Cardiac muscle cell (in vitro differentiated cells and primary cell): ENCODE measurements at regions not wholly inside any gene's neighbourhood (a gene's known extent, or its start where the extent isn't known, plus 50 kb on each side); places are given as distances from the start of the nearest gene placed in this dataset.

Experiments used
- DNase-seq, 2 donors: peaks; one replicate each; pipeline versions ENCODE4 v3.0.0 to v3.0.0-alpha.2; 2010 to 2017; ENCODE audit warnings: low read depth in 1 of 2, low spot score in 1 of 2
- H3K27ac ChIP-seq: fragments of 200-600 bp; sonication (generic); 2 replicates; pipeline ENCODE4 v1.5.1; 2016
- H3K27me3 ChIP-seq: fragments of 200-600 bp; sonication (generic); 2 replicates; pipeline ENCODE4 v1.6.0; 2016; ENCODE audit warnings: control low read depth
- H3K36me3 ChIP-seq: fragments of 200-600 bp; sonication (generic); 2 replicates; pipeline ENCODE4 v1.5.1; 2016; ENCODE audit warnings: control low read depth
- H3K4me1 ChIP-seq: fragments of 200-600 bp; sonication (generic); 2 replicates; pipeline ENCODE4 v1.8.1; 2017; ENCODE audit warnings: low read depth, mild to moderate bottlenecking, mixed run types
- H3K4me3 ChIP-seq: fragments of 200-600 bp; sonication (generic); 2 replicates; pipeline ENCODE4 v1.5.1; 2016; ENCODE audit warnings: mild to moderate bottlenecking
- H3K9me3 ChIP-seq: fragments of 200-600 bp; sonication (generic); 2 replicates; pipeline ENCODE4 v1.5.1; 2017; ENCODE audit warnings: low read depth, mild to moderate bottlenecking, control low read depth
- TF ChIP-seq, protein P1 (sequence below): IDR thresholded peaks from 2 replicates; pipeline ENCODE4 v1.5.1; 2012; ENCODE audit warnings: low read depth, mild to moderate bottlenecking, low read length

- H3K4me1 ChIP-seq: no peaks in the 10 kb centered on the region
- H3K36me3 ChIP-seq: no peaks in the 10 kb centered on the region
- DNase-seq: peak in 1 of 2 donors; percentile 3
- no peak overlapping the region for H3K27ac ChIP-seq
- no peaks in the 10 kb centered on the region for H3K9me3 ChIP-seq
- no peaks in the 10 kb centered on the region for H3K27me3 ChIP-seq
- H3K4me3 ChIP-seq: no peak overlapping the region
- TF ChIP-seq, protein P1, sequence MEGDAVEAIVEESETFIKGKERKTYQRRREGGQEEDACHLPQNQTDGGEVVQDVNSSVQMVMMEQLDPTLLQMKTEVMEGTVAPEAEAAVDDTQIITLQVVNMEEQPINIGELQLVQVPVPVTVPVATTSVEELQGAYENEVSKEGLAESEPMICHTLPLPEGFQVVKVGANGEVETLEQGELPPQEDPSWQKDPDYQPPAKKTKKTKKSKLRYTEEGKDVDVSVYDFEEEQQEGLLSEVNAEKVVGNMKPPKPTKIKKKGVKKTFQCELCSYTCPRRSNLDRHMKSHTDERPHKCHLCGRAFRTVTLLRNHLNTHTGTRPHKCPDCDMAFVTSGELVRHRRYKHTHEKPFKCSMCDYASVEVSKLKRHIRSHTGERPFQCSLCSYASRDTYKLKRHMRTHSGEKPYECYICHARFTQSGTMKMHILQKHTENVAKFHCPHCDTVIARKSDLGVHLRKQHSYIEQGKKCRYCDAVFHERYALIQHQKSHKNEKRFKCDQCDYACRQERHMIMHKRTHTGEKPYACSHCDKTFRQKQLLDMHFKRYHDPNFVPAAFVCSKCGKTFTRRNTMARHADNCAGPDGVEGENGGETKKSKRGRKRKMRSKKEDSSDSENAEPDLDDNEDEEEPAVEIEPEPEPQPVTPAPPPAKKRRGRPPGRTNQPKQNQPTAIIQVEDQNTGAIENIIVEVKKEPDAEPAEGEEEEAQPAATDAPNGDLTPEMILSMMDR: no peak
Measured at GRCh38 chr2:5453220-5454050, 238.7 kb upstream of the SOX11 start.

- no peaks in the 10 kb centered on the region for H3K27me3 ChIP-seq
- no peak overlapping the region for H3K27ac ChIP-seq
- DNase-seq: no peak
- no peak overlapping the region for H3K4me3 ChIP-seq
- TF ChIP-seq, protein P1: no peak
- H3K36me3 ChIP-seq: no peaks in the 10 kb centered on the region
- no peaks in the 10 kb centered on the region for H3K9me3 ChIP-seq
- no peaks in the 10 kb centered on the region for H3K4me1 ChIP-seq
Measured at GRCh38 chr2:5454051-5454390, 238.2 kb upstream of the SOX11 start.

DNA sequence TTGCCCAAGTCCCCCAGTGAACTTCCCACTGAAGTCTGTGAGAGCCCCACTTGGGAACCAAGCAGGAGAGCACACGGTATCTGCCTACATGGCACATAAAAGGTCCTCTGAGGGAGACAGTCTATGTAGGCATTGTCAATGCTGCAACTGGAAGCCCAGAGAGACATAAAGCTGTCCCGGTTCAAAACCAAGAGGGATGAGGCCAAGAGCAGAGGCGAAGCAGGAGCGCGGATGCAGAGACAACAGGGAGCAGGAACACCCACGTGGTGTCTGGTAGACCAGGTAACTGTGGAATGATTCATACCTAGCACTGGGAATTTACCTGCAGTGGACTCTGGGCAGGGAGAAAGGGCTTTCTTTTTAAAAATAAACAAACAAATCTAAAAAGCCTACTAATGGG, 233.1 kb upstream of the SOX11 start:
- Histone ChIP-seq H3K27ac (no peak overlapping the region), H3K27me3 (no peaks in the 10 kb centered on the region), H3K4me3 (no peak overlapping the region), H3K36me3 (no peaks in the 10 kb centered on the region), H3K4me1 (no peaks in the 10 kb centered on the region), H3K9me3 (no peaks in the 10 kb centered on the region)
- DNase-seq: no peak
- TF ChIP-seq, protein P1: no peak

- Histone ChIP-seq H3K4me3 (no peak overlapping the region), H3K36me3 (no peaks in the 10 kb centered on the region), H3K27ac (no peak overlapping the region), H3K27me3 (no peaks in the 10 kb centered on the region), H3K9me3 (no peaks in the 10 kb centered on the region), H3K4me1 (no peaks in the 10 kb centered on the region)
- TF ChIP-seq, protein P1: no peak
- DNase-seq: no peak
Measured at GRCh38 chr2:5464657-5465056, 227.5 kb upstream of the SOX11 start.

DNA sequence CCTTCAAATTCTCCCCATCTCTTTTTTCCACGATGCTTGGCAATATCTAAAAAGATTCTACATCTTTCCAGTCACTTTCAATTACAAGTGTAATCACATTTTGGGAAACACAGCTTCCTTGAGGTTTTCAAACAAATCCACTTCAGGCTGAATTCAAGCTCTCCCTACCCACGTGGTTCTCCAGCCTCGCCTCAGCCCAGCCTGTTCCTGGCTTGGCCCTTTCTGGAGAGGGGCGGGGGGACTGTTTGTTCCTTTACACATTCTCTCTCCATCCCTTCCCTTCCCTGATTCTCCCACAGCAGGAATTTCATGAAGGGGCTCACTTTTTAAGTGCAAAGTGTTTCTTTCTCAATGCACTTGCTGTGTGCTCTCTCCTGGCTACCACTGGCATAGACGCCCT, 226.3 kb upstream of the SOX11 start:
- H3K9me3 ChIP-seq: no peaks in the 10 kb centered on the region
- H3K4me1 ChIP-seq: no peaks in the 10 kb centered on the region
- DNase-seq: no peak
- no peaks in the 10 kb centered on the region for H3K36me3 ChIP-seq
- no peaks in the 10 kb centered on the region for H3K27me3 ChIP-seq
- no peak overlapping the region for H3K4me3 ChIP-seq
- TF ChIP-seq, protein P1: no peak
- no peak overlapping the region for H3K27ac ChIP-seq
